ENCODE measurements at regions not wholly inside any gene's neighbourhood (a gene's known extent, or its start where the extent isn't known, plus 50 kb on each side); places are given as distances from the start of the nearest gene placed in this dataset.

GRCh38 chr12:87382436-87382835, 646.8 kb downstream of the C12orf50 start:
- Histone ChIP-seq H3K9me3 (replicated peaks in 1 of 3) (no peaks in the 10 kb centered on the region), H3K27ac (no peak overlapping the region), H3K27me3 (no peaks in the 10 kb centered on the region), H3K36me3 (replicated peaks in 1 of 2) (no peaks in the 10 kb centered on the region), H3K4me3 (no peak overlapping the region), H3K4me1 (replicated peaks in 1 of 2) (no peaks in the 10 kb centered on the region)
- DNase-seq = no peak
- TF ChIP-seq CTCF (IDR thresholded peaks at IDR 0.05) (no peak), POLR2A (IDR thresholded peaks at IDR 0.05) (no peak)
- WGBS, 4 donors = 78 to 88% (median 86%) methylated on average over 2 of the region's 2 CpGs
- intact Hi-C loops (cut with DNase I) = no loop called here

DNA sequence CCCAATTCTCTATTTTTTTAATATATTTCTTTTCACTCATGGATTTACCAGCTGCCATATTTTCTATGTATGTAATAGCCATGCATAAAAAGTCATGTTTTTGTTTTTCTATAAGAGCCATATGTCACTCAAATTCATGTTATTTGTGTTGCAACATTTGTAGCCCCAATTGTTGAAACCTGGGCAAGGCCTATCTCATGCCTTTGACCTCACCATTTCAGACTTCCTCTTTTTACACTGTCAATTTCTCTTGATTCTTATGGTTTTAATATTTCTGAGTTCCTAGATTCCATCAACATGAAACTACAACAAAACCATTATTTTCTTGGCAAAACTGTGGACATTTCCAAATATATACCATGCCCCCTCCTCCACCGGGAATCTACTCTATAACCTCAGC, 647.5 kb downstream of the C12orf50 start:
- no peak overlapping the region for H3K4me3 ChIP-seq
- no peaks in the 10 kb centered on the region for H3K27me3 ChIP-seq
- TF ChIP-seq CTCF (IDR thresholded peaks at IDR 0.05) (no peak), POLR2A (IDR thresholded peaks at IDR 0.05) (no peak)
- no peaks in the 10 kb centered on the region for H3K9me3 ChIP-seq (replicated peaks in 1 of 3)
- WGBS, 4 donors = 91 to 95% (median 93%) methylated on average over 1 of the region's 1 CpG
- H3K4me1 ChIP-seq (replicated peaks in 1 of 2) = no peaks in the 10 kb centered on the region
- no peak overlapping the region for H3K27ac ChIP-seq
- intact Hi-C loops (cut with DNase I) = no loop called here
- DNase-seq = no peak
- H3K36me3 ChIP-seq (replicated peaks in 1 of 2) = no peaks in the 10 kb centered on the region

- Histone ChIP-seq H3K27ac (no peak overlapping the region), H3K36me3 (replicated peaks in 1 of 2) (no peaks in the 10 kb centered on the region), H3K9me3 (replicated peaks in 1 of 3) (no peaks in the 10 kb centered on the region), H3K4me1 (replicated peaks in 1 of 2) (no peaks in the 10 kb centered on the region), H3K4me3 (no peak overlapping the region), H3K27me3 (no peaks in the 10 kb centered on the region)
- DNase-seq = no peak
- WGBS, 4 donors = 68 to 79% (median 78%) methylated on average over 2 of the region's 2 CpGs
- intact Hi-C loops (cut with DNase I) = no loop called here
- no peak for TF ChIP-seq CTCF (IDR thresholded peaks at IDR 0.05)
- no peak for TF ChIP-seq POLR2A (IDR thresholded peaks at IDR 0.05)
Measured at GRCh38 chr12:87378526-87378925, 650.7 kb downstream of the C12orf50 start.

DNA sequence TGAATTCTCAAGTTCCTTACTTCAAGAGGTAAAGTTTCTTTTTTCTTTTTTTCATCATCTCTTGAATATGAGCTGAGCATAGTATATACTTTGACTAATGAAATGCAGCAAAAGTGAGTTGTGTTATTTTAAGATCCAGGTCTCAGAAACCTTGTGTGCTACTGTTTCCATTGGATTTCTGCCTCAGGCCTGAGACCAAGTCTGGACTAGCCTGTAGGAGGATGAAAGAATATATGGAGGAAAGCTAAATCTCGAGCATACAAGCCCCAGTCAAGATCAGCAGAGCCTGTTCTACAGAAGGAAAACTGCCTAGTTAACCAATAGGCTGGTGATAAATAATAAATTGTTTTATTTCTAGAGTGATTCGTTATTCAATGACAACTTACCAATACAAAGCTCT, 652.5 kb downstream of the C12orf50 start:
- TF ChIP-seq CTCF (IDR thresholded peaks at IDR 0.05) = no peak
- no peak for TF ChIP-seq POLR2A (IDR thresholded peaks at IDR 0.05)
- H3K27me3 ChIP-seq = no peaks in the 10 kb centered on the region
- intact Hi-C loops (cut with DNase I) = no loop called here
- H3K9me3 ChIP-seq (replicated peaks in 1 of 3) = no peaks in the 10 kb centered on the region
- no peak overlapping the region for H3K4me3 ChIP-seq
- no peaks in the 10 kb centered on the region for H3K36me3 ChIP-seq (replicated peaks in 1 of 2)
- 60 to 79% (median 69%) methylated on average over 2 of the region's 2 CpGs for WGBS, 4 donors
- H3K4me1 ChIP-seq (replicated peaks in 1 of 2) = no peaks in the 10 kb centered on the region
- no peak for DNase-seq
- no peak overlapping the region for H3K27ac ChIP-seq
